ENCODE measurements at regions not wholly inside any gene's neighbourhood (a gene's known extent, or its start where the extent isn't known, plus 50 kb on each side); places are given as distances from the start of the nearest gene placed in this dataset.

DNA sequence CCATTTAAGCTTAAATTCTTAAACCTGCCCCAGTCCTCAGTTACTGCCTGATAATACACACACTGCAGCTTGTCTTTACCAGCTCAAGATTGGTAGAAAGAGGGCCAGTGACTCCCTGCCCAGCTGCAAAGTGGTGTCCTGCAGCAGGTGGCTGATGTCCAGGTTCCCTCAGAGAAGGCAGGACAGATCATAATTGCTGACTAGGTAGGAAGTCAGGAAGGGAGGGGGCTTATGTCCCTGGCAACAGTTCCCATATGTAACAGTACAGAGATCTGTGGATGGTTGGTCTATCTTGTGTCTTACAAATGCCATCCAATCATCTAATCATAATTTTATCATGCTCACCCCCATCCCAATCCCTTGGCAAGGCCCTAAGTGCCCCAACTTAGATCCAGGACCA lies 492.1 kb upstream of the PPP2R3A start:
- TF ChIP-seq POLR2AphosphoS5 (IDR thresholded peaks at IDR 0.05) (no peak), POLR2A (IDR thresholded peaks at IDR 0.05) (no peak)
